ENCODE measurements at regions not wholly inside any gene's neighbourhood (a gene's known extent, or its start where the extent isn't known, plus 50 kb on each side); places are given as distances from the start of the nearest gene placed in this dataset.

GRCh38 chr9:80644044-80644443 lies 1045.3 kb downstream of the TLE1 start (continued):
- no peak for TF ChIP-seq ARID4B (CRISPR knock-in tag; IDR thresholded peaks at IDR 0.05)

- H3K4me3 ChIP-seq: no peak overlapping the region
- H3K9ac ChIP-seq (ENCODE audit: insufficient read depth in 1 of 2, low read depth in 2 of 2, low read length in 2 of 2): no peak overlapping the region
- no peaks in the 10 kb centered on the region for H4K20me1 ChIP-seq (replicated peaks; ENCODE audit: control insufficient read depth, insufficient read depth, low read length)
- H3K79me2 ChIP-seq (ENCODE audit: control insufficient read depth, insufficient read depth, low read length): no peaks in the 10 kb centered on the region
- BruUV-seq (replicated peaks): no TSS peak
- no peaks in the 10 kb centered on the region for H3K36me3 ChIP-seq (ENCODE audit: control insufficient read depth, insufficient read depth, low read length)
- H3K4me1 ChIP-seq (replicated peaks in 1 of 2; ENCODE audit: control insufficient read depth in 2 of 2, insufficient read depth in 2 of 2, low read length in 2 of 2): no peaks in the 10 kb centered on the region
- ATAC-seq: no peak
- DNase-seq (ENCODE audit: extremely low read depth in 1 of 4, low spot score in 3 of 4): no peak
- 0% methylated on average over 1 of the region's 1 CpG for WGBS (ENCODE audit: insufficient coverage, low coverage, missing lambda C conversion rate)
- H3K27me3 ChIP-seq (ENCODE audit: control insufficient read depth in 2 of 2, insufficient read depth in 2 of 2, low read length in 2 of 2): no peaks in the 10 kb centered on the region
- H2AFZ ChIP-seq (ENCODE audit: low read depth, low read length): no peak overlapping the region
- H3K4me2 ChIP-seq (ENCODE audit: insufficient read depth, low read length): no peak overlapping the region
- H3K9me3 ChIP-seq (replicated peaks; ENCODE audit: control insufficient read depth, insufficient read depth, low read depth, low read length): no peaks in the 10 kb centered on the region
- ChIA-PET POLR2A (no interaction called here), CTCF (ENCODE audit: low intra/inter-chr PET ratio) (no interaction called here)
- H3K9me1 ChIP-seq (ENCODE audit: control insufficient read depth, insufficient read depth, low read length): no peaks in the 10 kb centered on the region
- intact Hi-C loops (cut with micrococcal nuclease) (no loop called here), in situ Hi-C loops (cut with MboI) (no loop called here)
- TF ChIP-seq SRF (CRISPR knock-in tag; IDR thresholded peaks at IDR 0.05): no peak
- TF ChIP-seq XRCC5 (IDR thresholded peaks at IDR 0.05; ENCODE audit: low read depth, low read length): no peak
- TF ChIP-seq ZNF184 (CRISPR knock-in tag; IDR thresholded peaks at IDR 0.05): no peak
- no peak for TF ChIP-seq UBTF (IDR thresholded peaks at IDR 0.05; ENCODE audit: borderline replicate concordance in 1 of 2, low read depth in 2 of 2, low read length in 2 of 2)
- H3K27ac ChIP-seq (ENCODE audit: extremely low read depth, low read depth, low read length): no peak overlapping the region
- FAIRE-seq: no peak
Observed at GRCh38 chr9:80635065-80635464, 1054.3 kb downstream of the TLE1 start.
